MM.1S (cell line): ENCODE measurements at regions not wholly inside any gene's neighbourhood (a gene's known extent, or its start where the extent isn't known, plus 50 kb on each side); places are given as distances from the start of the nearest gene placed in this dataset.

Source experiments
- DNase-seq: peaks from one replicate; pipeline ENCODE4 v3.0.0-alpha.2; 2015
- H2AFZ ChIP-seq: fragments of 300-600 bp; sonication (generic); 2 replicates; pipeline ENCODE4 v1.6.0; 2016; ENCODE audit warnings: antibody characterized with exemption, low read length
- H3F3A ChIP-seq: fragments of 300-600 bp; sonication (generic); 2 replicates; pipeline ENCODE4 v1.6.1; 2016; ENCODE audit warnings: mild to moderate bottlenecking, antibody characterized with exemption, low read length, moderate library complexity, mixed read lengths; ENCODE audit not compliant: insufficient read depth
- H3K27ac ChIP-seq: fragments of 300-600 bp; sonication (generic); 2 replicates; pipeline ENCODE4 v1.5.1; 2016; ENCODE audit warnings: mild to moderate bottlenecking, low read length
- H3K27me3 ChIP-seq: fragments of 300-600 bp; sonication (generic); replicated peaks from 2 replicates; pipeline ENCODE4 v1.6.0; 2016; ENCODE audit warnings: low read length; ENCODE audit not compliant: insufficient read depth
- H3K36me3 ChIP-seq: fragments of 300-600 bp; sonication (generic); replicated peaks from 2 replicates; pipeline ENCODE4 v1.6.1; 2016; ENCODE audit warnings: mild to moderate bottlenecking, low read length, mixed read lengths; ENCODE audit not compliant: insufficient read depth
- H3K4me1 ChIP-seq: fragments of 300-600 bp; sonication (generic); 2 replicates; pipeline ENCODE4 v1.6.1; 2016; ENCODE audit warnings: low read length, mixed read lengths
- H3K4me2 ChIP-seq: fragments of 300-600 bp; sonication (generic); 2 replicates; pipeline ENCODE4 v1.6.0; 2016; ENCODE audit warnings: low read depth, low read length
- H3K4me3 ChIP-seq: fragments of 300-600 bp; sonication (generic); 2 replicates; pipeline ENCODE4 v1.5.1; 2016; ENCODE audit warnings: low read length, mixed read lengths
- H3K79me2 ChIP-seq: fragments of 300-600 bp; sonication (generic); 2 replicates; pipeline ENCODE4 v1.6.1; 2016; ENCODE audit warnings: mixed run types, low read length, mixed read lengths
- H3K9ac ChIP-seq: fragments of 300-600 bp; sonication (generic); 2 replicates; pipeline ENCODE4 v1.6.1; 2016; ENCODE audit warnings: low read length, mixed read lengths
- H3K9me2 ChIP-seq: fragments of 300-600 bp; sonication (generic); replicated peaks from 2 replicates; pipeline ENCODE4 v1.6.1; 2016; ENCODE audit warnings: mild to moderate bottlenecking, low read length, mixed read lengths; ENCODE audit not compliant: insufficient read depth
- H3K9me3 ChIP-seq: fragments of 300-600 bp; sonication (generic); replicated peaks from 2 replicates; pipeline ENCODE4 v1.6.1; 2016; ENCODE audit warnings: mild to moderate bottlenecking, low read length, mixed read lengths; ENCODE audit not compliant: insufficient read depth
- H4K20me1 ChIP-seq: fragments of 300-600 bp; sonication (generic); 2 replicates; pipeline ENCODE4 v1.6.1; 2016; ENCODE audit warnings: mild to moderate bottlenecking, low read length, moderate library complexity, mixed read lengths; ENCODE audit not compliant: insufficient read depth
- CTCF ChIP-seq: fragments of 300-600 bp; sonication (generic); IDR thresholded peaks from 2 replicates; pipeline ENCODE4 v1.5.1; 2016; ENCODE audit warnings: antibody characterized with exemption, low read length, mixed read lengths
- EZH2 ChIP-seq: fragments of 300-600 bp; sonication (generic); optimal IDR thresholded peaks from 2 replicates; pipeline ENCODE3; 2017; ENCODE audit warnings: low read depth, mild to moderate bottlenecking, antibody characterized with exemption, low read length, mixed read lengths
- EZH2phosphoT487 ChIP-seq: fragments of 300-600 bp; sonication (generic); IDR thresholded peaks from 2 replicates; pipeline ENCODE4 v1.6.1; 2018; ENCODE audit warnings: antibody characterized with exemption, low read length

GRCh38 chr19:28558783-28559182 lies 654.2 kb downstream of the UQCRFS1 start:
- TF ChIP-seq EZH2 (no peak), CTCF (no peak), EZH2phosphoT487 (no peak)
- H3K4me1 ChIP-seq, result no peaks in the 10 kb centered on the region
- DNase-seq, result no peak
- H2AFZ ChIP-seq, result no peak overlapping the region
- no peak overlapping the region for H3K4me3 ChIP-seq
- H3K27ac ChIP-seq, result no peak overlapping the region
- no peaks in the 10 kb centered on the region for H4K20me1 ChIP-seq
- H3K4me2 ChIP-seq, result no peak overlapping the region
- no peaks in the 10 kb centered on the region for H3F3A ChIP-seq
- H3K79me2 ChIP-seq, result no peaks in the 10 kb centered on the region
- H3K9me2 ChIP-seq, result no peaks in the 10 kb centered on the region
- no peaks in the 10 kb centered on the region for H3K9me3 ChIP-seq
- H3K27me3 ChIP-seq, result no peaks in the 10 kb centered on the region
- no peak overlapping the region for H3K9ac ChIP-seq
- H3K36me3 ChIP-seq, result no peaks in the 10 kb centered on the region

DNA sequence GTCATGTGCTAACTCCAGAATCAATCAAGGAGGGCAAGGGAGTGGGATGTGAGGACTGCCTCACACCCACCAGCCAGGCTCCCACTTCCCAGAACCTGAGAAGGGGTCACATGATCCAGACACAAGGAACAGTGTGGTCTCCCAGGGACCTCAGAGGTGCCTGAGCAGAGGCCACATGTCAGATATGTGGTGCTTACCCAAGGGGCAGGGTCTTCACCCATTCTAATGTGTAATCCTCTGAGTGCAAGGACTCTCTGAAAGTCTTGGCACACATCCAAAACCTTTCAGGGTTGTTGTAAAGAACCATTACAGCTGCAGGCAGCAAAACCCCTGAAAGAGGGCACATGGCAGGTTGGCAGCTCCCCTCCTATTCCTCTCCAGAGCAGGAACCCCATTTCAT lies 656.6 kb downstream of the UQCRFS1 start:
- Histone ChIP-seq H3K36me3 (no peaks in the 10 kb centered on the region), H3K79me2 (no peaks in the 10 kb centered on the region), H3F3A (no peaks in the 10 kb centered on the region), H2AFZ (no peak overlapping the region), H3K4me2 (no peak overlapping the region), H4K20me1 (no peaks in the 10 kb centered on the region), H3K9ac (no peak overlapping the region), H3K27ac (no peak overlapping the region), H3K4me3 (no peak overlapping the region), H3K9me2 (no peaks in the 10 kb centered on the region), H3K4me1 (no peaks in the 10 kb centered on the region), H3K9me3 (no peaks in the 10 kb centered on the region), H3K27me3 (no peaks in the 10 kb centered on the region)
- TF ChIP-seq EZH2, result no peak
- no peak for TF ChIP-seq EZH2phosphoT487
- TF ChIP-seq CTCF, result no peak
- no peak for DNase-seq

GRCh38 chr19:28555317-28555716 lies 657.6 kb downstream of the UQCRFS1 start:
- Histone ChIP-seq H3K36me3 (no peaks in the 10 kb centered on the region), H3K27me3 (no peaks in the 10 kb centered on the region), H3K9ac (no peak overlapping the region), H3K27ac (no peak overlapping the region), H4K20me1 (no peaks in the 10 kb centered on the region), H3K79me2 (no peaks in the 10 kb centered on the region), H3K4me3 (no peak overlapping the region), H3K9me2 (no peaks in the 10 kb centered on the region), H2AFZ (no peak overlapping the region), H3K4me1 (no peaks in the 10 kb centered on the region), H3F3A (no peaks in the 10 kb centered on the region), H3K9me3 (no peaks in the 10 kb centered on the region), H3K4me2 (no peak overlapping the region)
- TF ChIP-seq CTCF, result no peak
- TF ChIP-seq EZH2phosphoT487, result no peak
- TF ChIP-seq EZH2, result no peak
- DNase-seq, result no peak
